Cardiac fibroblast (primary cell): ENCODE measurements at regions not wholly inside any gene's neighbourhood (a gene's known extent, or its start where the extent isn't known, plus 50 kb on each side); places are given as distances from the start of the nearest gene placed in this dataset.

Source experiments
- DNase-seq, 2 donors: peaks; one replicate each; pipeline versions ENCODE4 v3.0.0 to v3.0.0-alpha.2; 2010; ENCODE audit warnings: low read depth in 2 of 2
- H3K4me3 ChIP-seq, 2 donors: replicated peaks in 1 of 2; 1 replicate in 1 of 2; 2 replicates in 1 of 2; pipeline ENCODE4 v1.5.1; 2011; ENCODE audit warnings: low read depth in 2 of 2, low read length in 2 of 2, mild to moderate bottlenecking in 2 of 2, moderate library complexity in 1 of 2
- TF ChIP-seq, protein P1 (sequence below): IDR thresholded peaks from one replicate; pipeline ENCODE4 v1.5.1; 2011; ENCODE audit warnings: low read depth, mild to moderate bottlenecking, low read length, inconsistent platforms

DNA sequence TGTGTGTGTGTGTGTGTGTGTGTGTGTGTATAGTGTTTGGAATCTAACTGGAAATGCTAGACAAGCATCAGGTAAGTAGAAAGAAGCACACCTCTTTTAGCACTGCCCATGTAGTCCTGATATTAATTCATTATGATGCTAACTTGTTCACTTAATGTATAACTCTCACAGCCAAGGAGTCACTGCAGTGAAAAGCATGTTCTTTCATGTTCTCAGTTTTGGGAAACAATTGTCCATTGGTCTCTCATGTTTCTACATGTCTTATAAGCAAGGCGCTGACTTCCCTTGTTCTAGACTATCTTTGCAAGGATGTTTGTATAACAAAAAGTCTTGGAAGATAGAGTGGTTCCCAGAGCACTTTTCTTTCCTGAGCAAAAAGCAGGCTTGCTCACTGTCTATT, 148.8 kb upstream of the TNPO1 start:
- DNase-seq = no peak
- TF ChIP-seq, protein P1, sequence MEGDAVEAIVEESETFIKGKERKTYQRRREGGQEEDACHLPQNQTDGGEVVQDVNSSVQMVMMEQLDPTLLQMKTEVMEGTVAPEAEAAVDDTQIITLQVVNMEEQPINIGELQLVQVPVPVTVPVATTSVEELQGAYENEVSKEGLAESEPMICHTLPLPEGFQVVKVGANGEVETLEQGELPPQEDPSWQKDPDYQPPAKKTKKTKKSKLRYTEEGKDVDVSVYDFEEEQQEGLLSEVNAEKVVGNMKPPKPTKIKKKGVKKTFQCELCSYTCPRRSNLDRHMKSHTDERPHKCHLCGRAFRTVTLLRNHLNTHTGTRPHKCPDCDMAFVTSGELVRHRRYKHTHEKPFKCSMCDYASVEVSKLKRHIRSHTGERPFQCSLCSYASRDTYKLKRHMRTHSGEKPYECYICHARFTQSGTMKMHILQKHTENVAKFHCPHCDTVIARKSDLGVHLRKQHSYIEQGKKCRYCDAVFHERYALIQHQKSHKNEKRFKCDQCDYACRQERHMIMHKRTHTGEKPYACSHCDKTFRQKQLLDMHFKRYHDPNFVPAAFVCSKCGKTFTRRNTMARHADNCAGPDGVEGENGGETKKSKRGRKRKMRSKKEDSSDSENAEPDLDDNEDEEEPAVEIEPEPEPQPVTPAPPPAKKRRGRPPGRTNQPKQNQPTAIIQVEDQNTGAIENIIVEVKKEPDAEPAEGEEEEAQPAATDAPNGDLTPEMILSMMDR = no peak
- no peak overlapping the region for H3K4me3 ChIP-seq

GRCh38 chr5:72662936-72663335, 153.5 kb upstream of the TNPO1 start:
- H3K4me3 ChIP-seq = no peak overlapping the region
- TF ChIP-seq, protein P1 = no peak
- DNase-seq = no peak

DNA sequence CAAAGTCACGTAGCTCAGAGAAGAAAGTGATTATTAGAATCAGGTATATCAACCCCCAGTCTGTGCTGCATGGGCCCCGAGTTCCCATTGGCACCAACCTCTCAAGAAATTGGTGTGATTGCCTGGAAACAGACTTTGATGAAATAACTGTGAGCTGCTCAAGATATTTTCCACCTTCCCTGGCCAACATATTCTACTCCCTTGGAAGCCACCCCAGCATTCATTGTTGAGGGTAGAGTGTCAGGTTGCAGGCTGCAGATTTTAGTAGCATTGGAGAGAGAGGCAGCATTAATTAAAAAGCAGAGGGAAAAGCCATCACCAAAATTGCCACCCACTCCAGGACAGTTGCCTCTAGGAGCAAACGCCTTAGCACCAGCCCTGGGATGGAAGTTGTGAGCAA, 154.2 kb upstream of the TNPO1 start:
- no peak overlapping the region for H3K4me3 ChIP-seq
- TF ChIP-seq, protein P1 = no peak
- no peak for DNase-seq

DNA sequence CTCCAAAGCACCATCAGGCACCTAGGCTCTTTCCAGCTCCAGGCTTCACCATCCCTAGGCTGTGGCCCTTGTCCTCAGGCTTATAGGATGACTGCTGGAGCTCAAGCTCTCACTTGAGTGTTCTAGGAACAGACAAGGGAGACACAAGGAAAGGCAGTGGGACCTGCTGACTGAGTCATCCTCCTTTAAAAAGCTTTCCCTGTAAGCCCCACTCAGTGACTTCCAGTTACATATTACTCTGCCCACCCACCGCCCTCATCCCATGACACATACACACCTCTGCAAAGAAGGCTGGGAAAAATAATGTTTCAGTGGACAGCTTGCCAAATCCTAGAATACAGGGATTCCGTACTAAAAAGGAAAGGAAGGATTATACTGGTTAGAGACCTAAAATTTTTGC, 154.2 kb upstream of the ZNF366 start:
- DNase-seq = peak in 1 of 2 donors; percentile 43
- TF ChIP-seq, protein P1 = no peak

GRCh38 chr5:72659726-72660125, 152.5 kb upstream of the ZNF366 start:
- DNase-seq = no peak
- H3K4me3 ChIP-seq = no peak overlapping the region
- TF ChIP-seq, protein P1 = no peak

More for the DNA sequence above, 154.2 kb upstream of the ZNF366 start:
- no peak overlapping the region for H3K4me3 ChIP-seq

DNA sequence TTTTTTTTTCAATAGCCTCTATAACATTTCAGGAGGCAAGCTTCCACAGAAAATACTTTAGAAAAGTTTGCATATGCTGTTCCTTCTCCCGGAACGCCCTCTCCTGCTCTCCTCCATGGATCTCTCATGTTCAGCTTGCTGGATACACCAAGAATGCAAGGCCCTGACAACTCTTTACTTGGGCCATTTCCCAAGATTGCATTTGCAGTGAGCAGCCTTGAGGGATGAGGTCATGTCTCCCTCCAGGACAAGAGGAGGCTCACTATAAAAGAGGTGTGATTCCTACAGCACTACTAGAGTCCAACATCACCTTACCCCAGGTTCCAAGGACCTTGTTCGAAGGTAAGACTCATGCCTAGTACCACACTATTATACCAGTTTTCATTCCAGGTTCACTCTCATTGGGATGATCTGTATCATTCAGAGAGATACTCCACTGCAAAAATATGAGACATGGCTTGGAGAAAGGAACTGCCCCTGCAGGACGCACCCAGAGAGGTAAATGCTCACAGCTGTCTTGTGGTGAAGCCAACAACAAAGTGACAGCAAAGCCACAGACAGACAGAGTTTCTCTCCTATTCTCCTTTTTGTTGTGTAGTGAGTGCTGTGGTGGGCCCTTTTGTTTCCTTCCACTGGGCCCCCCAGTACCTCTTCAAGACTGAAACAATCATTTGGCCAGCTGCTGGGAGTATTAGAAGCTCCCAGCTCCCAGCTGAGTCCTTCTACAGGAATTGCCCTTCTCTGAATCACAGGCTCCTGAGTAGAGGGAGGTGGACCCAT, 151.7 kb upstream of the ZNF366 start:
- no peak overlapping the region for H3K4me3 ChIP-seq
- DNase-seq = peak in 1 of 2 donors; percentile 28
- TF ChIP-seq, protein P1 = no peak
